ENCODE measurements at regions not wholly inside any gene's neighbourhood (a gene's known extent, or its start where the extent isn't known, plus 50 kb on each side); places are given as distances from the start of the nearest gene placed in this dataset.

DNA sequence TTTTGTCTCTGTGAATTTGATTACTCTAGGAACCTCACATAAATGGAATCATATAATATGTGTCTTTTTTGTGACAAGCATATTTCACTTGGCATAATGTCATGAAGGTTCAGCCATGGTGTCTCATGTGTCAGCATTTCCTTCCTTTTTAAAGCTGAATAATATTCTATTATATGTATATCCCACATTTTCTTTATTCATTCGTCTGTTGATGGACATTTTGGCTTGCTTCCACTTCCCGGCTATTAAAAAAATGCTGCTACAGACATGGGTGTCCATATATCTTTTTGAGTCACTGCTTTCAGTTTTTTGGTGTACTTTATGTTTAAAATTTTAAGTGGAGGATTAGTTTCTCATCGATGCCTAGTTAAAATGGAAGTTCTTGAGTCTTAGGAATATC lies 59.8 kb upstream of the C5orf63 start:
- TF ChIP-seq, protein P1, sequence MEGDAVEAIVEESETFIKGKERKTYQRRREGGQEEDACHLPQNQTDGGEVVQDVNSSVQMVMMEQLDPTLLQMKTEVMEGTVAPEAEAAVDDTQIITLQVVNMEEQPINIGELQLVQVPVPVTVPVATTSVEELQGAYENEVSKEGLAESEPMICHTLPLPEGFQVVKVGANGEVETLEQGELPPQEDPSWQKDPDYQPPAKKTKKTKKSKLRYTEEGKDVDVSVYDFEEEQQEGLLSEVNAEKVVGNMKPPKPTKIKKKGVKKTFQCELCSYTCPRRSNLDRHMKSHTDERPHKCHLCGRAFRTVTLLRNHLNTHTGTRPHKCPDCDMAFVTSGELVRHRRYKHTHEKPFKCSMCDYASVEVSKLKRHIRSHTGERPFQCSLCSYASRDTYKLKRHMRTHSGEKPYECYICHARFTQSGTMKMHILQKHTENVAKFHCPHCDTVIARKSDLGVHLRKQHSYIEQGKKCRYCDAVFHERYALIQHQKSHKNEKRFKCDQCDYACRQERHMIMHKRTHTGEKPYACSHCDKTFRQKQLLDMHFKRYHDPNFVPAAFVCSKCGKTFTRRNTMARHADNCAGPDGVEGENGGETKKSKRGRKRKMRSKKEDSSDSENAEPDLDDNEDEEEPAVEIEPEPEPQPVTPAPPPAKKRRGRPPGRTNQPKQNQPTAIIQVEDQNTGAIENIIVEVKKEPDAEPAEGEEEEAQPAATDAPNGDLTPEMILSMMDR (IDR thresholded peaks at IDR 0.05; ENCODE audit: low read depth, low read length), result no peak
- no peak for DNase-seq (ENCODE audit: low read depth, low spot score)
- no peaks in the 10 kb centered on the region for H3K9me3 ChIP-seq (ENCODE audit: control insufficient read depth, insufficient read depth, low read length)
- no peak overlapping the region for H3K27ac ChIP-seq (ENCODE audit: low read depth, low read length)
- POLR2A ChIA-PET, result no interaction called here
- peaks cover 3% of the 10 kb centered on the region for H3K27me3 ChIP-seq (ENCODE audit: control insufficient read depth, insufficient read depth, low read length)
- H3K4me3 ChIP-seq (ENCODE audit: low read depth, low read length), result no peak overlapping the region
- CTCF ChIA-PET, result interaction anchor here (0.6 kb wide), 1 partner anchor 15 kb away, joined by 3 read pairs; no protein-coding TSS in a partner anchor

DNA sequence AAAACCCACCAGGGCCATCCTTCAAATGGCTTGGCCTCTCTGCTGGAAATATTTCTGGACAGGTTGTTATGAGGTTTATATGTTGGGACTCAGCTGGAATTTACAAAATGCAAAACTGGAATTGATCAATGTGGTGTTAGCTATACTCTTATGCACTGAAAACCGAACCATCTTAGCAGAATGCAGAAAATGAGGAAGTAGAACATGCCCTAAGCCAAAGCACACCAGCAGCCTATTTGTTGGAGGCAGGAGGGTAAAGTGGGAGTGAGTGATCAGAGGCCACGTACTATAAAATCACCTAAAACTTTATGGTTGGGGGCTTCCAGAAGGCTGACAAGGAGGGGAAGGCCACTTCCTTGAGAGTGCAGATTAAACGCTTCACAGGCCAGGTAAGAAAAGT lies 63.6 kb upstream of the C5orf63 start:
- DNase-seq (ENCODE audit: low read depth, low spot score), result no peak
- ChIA-PET CTCF (no interaction called here), POLR2A (no interaction called here)
- Histone ChIP-seq H3K9me3 (ENCODE audit: control insufficient read depth, insufficient read depth, low read length) (no peaks in the 10 kb centered on the region), H3K27me3 (ENCODE audit: control insufficient read depth, insufficient read depth, low read length) (no peaks in the 10 kb centered on the region), H3K27ac (ENCODE audit: low read depth, low read length) (no peak overlapping the region), H3K4me3 (ENCODE audit: low read depth, low read length) (no peak overlapping the region)
- TF ChIP-seq, protein P1 (IDR thresholded peaks at IDR 0.05; ENCODE audit: low read depth, low read length), result no peak

DNA sequence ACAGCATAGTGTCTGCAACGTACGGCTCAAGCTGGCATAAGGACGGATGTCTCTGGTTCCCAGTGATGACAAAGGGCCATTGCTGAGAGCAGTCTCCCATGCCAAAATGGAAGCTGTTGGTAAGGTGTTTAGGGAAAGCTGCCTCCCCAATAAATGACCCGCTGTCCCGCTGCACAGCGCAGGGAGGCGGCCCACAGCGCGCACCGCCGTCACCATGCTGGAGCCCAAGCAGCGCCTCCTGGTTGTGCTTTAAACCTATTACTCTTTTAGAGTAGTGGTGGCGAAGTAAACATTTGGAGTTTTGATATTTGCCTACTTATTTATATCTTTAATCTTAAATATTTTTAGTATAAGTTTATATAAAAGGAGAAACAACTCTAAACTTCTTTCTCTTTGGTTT lies 70.4 kb upstream of the C5orf63 start:
- ChIA-PET POLR2A (no interaction called here), CTCF (no interaction called here)
- TF ChIP-seq, protein P1 (IDR thresholded peaks at IDR 0.05; ENCODE audit: low read depth, low read length), result no peak
- no peak overlapping the region for H3K27ac ChIP-seq (ENCODE audit: low read depth, low read length)
- H3K4me3 ChIP-seq (ENCODE audit: low read depth, low read length), result no peak overlapping the region
- no peak for DNase-seq (ENCODE audit: low read depth, low spot score)
- H3K9me3 ChIP-seq (ENCODE audit: control insufficient read depth, insufficient read depth, low read length), result no peaks in the 10 kb centered on the region; the same call in 1 of the 2 replicates
- H3K27me3 ChIP-seq (ENCODE audit: control insufficient read depth, insufficient read depth, low read length), result peaks cover 3% of the 10 kb centered on the region

DNA sequence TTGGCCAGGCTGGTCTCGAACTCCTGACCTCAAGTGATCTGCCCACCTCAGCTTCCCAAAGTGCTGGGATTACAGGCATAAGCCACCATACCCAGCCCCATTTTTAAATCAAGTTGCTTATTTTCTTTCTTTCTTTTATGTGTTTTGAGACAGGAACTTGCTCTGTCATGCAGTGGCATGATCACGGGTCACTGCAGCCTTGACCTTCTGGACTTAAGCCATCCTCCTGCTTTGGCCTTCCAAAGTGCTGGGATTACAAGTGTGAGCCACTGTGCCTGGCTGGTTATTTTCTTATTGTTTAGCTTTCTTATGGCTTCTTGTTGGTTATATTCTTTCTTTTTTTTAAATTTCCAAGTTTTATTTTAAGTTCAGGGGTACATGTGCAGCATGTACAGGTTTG lies 79.7 kb upstream of the C5orf63 start:
- CTCF ChIA-PET, result no interaction called here
- Histone ChIP-seq H3K9me3 (ENCODE audit: control insufficient read depth, insufficient read depth, low read length) (no peaks in the 10 kb centered on the region), H3K4me3 (ENCODE audit: low read depth, low read length) (no peak overlapping the region), H3K27me3 (ENCODE audit: control insufficient read depth, insufficient read depth, low read length) (no peaks in the 10 kb centered on the region), H3K27ac (ENCODE audit: low read depth, low read length) (no peak overlapping the region)
- TF ChIP-seq, protein P1 (IDR thresholded peaks at IDR 0.05; ENCODE audit: low read depth, low read length), result no peak
- POLR2A ChIA-PET, result no interaction called here
- no peak for DNase-seq (ENCODE audit: low read depth, low spot score)

DNA sequence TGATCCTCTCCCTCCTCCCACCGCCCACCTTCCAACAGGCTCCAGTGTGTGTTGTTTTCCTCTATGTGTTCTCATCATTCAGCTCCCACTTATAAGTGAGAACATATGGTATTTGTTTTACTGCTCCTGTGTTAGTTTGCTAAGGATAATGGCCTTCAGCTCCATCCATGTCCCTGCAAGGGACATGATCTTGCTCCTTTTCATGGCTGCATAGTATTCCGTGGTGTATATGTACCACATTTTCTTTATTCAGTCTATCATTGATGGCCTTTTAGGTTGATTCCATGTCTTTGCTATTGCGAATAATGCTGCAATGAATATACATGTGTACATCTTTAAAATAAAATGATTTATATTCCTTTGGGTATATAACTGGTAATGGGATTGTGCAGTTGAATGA lies 80.2 kb upstream of the C5orf63 start:
- no peaks in the 10 kb centered on the region for H3K9me3 ChIP-seq (ENCODE audit: control insufficient read depth, insufficient read depth, low read length)
- no peak for DNase-seq (ENCODE audit: low read depth, low spot score)
- no peak overlapping the region for H3K4me3 ChIP-seq (ENCODE audit: low read depth, low read length)
- ChIA-PET POLR2A (no interaction called here), CTCF (no interaction called here)
- no peaks in the 10 kb centered on the region for H3K27me3 ChIP-seq (ENCODE audit: control insufficient read depth, insufficient read depth, low read length)
- TF ChIP-seq, protein P1 (IDR thresholded peaks at IDR 0.05; ENCODE audit: low read depth, low read length), result no peak
- H3K27ac ChIP-seq (ENCODE audit: low read depth, low read length), result no peak overlapping the region

Data from AG04450 (cell line).